ENCODE measurements at regions not wholly inside any gene's neighbourhood (a gene's known extent, or its start where the extent isn't known, plus 50 kb on each side); places are given as distances from the start of the nearest gene placed in this dataset.
"Not testable (repeated sequence)": the region's sequence is repeated elsewhere in the genome, so short reads cannot be mapped to it uniquely, and the experiment has no call there.

DNA sequence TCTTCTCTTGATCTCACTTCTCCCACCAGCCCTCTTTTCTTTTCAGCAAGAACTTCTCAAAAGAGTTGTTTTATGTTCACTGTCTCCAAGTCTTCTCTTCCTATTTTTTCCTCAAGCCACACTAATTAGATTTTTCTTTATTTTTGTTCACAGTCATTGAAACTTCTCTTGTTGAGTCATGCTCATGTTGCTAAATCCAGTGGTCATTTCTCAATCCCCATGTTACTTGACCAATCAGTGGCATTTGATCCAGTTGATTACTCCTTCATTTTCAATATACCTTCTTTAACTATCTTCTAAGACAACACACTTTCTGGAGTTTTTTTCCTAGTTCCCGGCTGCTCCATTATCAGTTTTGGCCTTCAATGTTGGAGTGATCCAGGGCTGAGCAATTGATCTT lies 103.1 kb upstream of the LSM6 start:
- DNase-seq: no peak

DNA sequence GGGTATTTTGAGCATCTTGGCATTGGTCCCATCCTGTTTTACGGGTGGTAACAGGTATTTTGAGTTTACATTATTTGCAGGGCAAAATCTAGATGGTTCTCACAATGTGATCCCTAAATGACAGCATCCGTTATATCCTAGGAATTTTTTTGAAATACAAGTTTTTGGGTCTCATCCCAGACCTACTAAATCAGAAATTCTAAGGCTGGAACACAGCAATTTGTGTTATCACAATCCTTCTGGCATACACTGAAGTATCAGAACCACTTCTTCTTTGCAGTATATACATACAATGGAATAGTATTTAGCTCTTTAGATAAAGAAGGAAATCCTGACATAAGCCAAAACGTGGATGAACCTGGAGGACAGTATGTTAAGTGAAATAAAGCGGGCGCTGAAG lies 104.1 kb upstream of the LSM6 start:
- DNase-seq: no peak

DNA sequence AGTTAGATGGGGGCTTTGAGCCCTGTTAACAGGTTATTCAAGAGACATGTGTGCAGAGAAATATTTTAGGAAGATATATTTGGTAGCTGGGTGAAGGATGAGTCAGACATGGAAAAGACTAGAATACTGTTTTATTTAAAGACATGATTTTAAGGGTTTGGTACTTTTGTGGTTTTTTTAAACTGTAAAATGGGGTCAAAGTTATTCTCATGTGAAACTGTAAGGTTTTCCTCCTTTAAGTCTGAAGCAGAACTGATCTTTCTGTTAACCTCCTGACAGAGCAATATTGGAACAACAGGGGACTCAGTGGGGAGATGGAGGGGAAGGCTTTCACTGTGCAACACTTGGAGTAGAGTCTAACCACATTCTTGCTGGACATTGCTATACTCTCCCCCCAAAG lies 112.4 kb upstream of the LSM6 start:
- no peak for DNase-seq

DNA sequence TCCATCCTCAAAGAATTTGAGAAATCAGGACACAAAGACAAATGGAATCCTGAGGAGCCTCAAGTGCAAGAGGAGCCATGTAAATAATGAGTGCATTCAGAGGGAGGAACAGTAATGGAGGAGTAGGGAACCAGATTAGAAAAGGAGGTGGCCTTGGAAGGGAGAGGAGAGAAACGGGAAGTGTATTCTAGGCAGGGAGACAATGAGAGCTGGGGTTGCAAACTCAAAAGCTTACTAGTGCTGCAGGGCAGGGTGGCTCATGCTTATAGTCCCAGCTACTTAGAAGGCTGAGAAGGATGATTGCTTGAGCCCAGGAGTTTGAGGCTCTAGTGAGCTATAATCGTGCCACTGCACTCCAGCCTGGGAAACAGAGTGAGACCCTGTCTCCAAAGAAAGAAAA lies 113.2 kb upstream of the LSM6 start:
- DNase-seq: no peak

DNA sequence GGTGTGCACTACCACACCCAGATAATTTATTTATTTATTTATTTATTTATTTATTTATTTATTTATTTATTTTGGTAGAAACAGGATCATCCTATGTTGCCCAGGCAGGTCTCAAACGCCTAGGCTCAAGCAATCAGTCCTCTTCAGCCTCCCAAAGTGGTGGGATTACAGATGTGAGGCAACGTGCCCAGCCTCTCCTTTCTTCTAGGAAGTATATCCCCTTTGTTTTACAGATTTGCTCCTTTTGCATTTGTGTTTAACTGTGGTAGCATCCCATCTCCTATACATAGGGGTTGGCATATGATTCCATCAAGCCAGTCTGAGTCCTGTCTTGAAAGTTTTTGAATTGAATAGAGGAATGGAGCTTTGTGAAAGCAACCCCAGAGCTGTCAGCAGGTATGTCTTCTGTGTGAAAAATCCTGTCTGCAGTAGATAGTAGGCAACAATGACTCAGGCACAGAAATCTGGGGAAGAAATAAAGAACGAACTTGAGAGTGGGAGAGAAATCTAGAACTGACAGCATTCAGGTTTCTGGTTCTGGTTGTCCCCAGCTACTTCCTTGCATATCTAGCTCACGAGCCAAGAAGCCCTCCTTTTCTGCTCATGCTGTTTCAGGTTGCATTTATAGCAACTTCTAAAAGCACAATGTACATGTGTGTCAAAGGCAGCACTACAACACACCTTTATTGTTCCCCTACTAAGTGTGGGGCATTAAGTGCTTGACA lies 113.7 kb upstream of the LSM6 start:
- no peak for DNase-seq

DNA sequence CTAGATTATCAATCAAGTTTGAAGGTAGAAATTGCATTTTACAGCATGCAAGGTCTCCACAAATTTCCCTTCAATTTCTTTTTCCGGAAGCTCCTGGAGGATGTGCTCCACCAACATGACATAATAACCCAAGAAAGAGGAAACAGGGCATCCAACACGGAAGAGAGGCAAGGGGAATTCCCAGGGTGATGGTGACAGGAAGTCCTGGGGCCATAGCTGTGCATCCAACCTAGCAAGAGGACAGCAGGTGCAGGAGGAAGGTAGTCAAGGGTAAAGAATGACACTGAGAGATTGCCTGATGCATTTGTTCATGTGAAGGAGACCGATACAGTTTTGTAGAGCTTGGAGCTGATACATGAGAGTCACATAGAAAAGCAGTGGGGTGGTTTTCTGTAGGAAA lies 115.7 kb upstream of the LSM6 start:
- DNase-seq: peak; percentile 5 to 78

DNA sequence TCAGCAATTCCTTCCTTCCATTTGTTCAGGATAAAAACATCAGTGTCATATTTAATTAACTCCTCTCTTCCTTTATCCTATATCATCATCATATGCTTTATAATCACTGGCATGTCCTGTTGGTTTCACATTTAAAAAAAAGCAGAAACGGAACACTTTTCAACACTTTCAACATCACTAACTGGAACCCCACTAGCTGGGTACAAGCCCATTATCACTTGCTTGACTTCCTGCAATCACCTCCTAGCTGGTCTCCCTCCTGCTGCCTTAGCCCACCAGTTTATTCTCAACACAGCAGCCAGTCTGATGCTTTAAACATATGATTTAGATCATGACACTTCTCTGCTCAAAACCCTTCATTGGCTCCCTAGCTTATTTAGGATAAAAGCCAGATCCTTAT lies 116.4 kb upstream of the LSM6 start:
- peak in 1 of 2 donors; percentile 16 for DNase-seq

DNA sequence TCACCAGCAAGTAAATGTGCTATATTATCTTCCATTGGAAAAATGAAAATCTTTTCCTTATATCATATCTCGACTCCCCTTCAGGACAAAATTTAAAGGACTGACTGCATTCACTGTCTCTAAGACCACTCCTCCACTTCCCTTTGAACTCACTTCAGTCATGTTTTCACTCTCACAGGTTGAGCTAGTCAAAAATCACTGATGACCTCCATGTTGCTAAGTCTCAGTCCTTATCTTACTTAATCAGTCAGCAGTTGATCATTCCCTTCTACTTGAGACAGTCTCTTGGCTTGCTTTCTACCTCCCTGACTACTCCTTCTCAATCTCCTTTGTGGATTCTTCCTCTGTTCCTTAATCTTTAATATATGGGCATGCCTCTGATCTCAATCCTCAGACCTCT lies 117.0 kb upstream of the LSM6 start:
- DNase-seq: no peak

DNA sequence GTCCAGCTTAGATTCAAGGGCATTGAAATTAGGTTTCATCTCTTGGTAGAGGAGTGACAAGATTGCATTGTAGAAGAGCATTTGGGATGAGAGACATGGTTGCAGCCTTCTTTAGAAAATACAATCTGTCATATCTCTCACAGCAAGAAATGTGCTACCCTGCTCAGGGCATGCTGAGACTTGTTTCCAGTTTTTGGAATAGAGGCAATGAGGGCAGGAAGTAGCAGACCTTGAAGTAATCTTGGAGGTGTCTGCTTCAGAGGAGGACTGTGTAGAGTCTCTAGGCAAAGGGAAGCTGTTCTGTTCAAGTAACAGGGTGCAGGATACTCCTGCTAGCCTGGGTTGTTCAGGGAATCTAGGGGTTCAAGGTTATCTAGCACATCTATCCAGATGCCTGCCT lies 116.1 kb upstream of the ZNF827 start:
- no peak for DNase-seq

DNA sequence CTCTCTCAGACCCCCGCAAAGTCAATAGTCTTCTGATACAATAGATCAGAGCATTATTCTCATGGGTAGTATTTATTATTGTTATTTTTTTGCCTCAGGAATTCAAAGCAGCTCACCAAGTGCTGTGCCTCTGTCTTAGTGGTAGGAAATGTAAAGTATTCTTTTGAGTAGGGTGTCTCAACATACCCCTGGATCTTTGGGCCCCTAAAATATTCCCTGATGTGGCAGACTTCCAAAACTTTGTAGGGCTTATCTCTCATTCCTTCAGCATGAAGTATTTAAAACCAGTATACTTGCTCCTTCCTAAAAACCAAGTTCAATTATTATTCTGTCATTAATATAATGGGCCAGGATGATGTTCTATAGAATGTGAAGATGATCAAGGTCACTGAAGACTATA lies 115.3 kb upstream of the ZNF827 start:
- no peak for DNase-seq

DNA sequence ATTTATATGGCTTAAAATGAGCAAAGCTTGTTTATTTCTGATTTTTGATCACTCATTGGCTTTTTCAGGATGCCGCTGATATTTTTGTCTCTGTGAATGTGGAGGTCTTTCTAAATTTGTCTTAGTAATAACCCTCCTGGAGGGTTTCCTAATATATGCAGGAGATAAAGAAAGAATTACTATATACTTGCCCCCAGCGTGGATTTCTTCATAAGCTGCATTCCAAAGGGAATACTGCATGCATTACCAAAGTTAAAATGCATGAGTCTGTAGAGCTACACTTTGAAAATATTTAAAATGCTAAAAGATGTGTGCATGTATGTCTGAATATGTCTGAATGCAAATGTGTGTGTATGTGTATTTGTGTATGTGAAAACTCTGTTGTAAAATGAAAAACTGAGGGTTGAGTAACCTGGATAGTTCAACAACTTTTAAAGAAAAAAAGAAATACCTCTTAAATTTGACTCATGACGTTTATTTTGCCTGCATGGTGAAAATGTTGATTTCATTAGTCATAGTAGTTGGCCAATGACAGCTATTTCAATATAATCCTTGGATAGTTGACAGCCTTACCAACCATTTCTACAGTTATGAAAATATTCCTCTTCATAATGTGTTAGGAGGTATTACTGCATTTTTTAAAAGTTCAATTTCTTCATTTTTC lies 113.2 kb upstream of the ZNF827 start:
- no peak for DNase-seq

DNA sequence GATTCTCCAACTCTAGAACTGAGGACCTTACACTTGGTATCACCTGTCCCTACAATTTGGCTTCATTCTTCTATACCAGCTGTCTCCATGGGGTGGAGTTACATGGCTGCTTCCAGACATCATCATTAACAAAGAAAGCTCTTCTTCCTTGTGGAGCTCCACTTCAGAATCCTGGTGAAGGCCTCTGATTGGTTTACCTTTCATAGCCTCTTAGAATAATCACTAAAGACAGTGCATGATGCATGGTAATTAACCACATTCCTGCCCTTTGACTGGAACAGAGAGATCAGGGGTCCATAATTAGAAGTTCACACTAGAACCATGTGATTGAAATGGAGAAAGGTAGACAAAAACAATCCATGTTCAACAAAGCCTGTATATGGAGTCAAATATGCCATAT lies 112.6 kb upstream of the ZNF827 start:
- DNase-seq: no peak

DNA sequence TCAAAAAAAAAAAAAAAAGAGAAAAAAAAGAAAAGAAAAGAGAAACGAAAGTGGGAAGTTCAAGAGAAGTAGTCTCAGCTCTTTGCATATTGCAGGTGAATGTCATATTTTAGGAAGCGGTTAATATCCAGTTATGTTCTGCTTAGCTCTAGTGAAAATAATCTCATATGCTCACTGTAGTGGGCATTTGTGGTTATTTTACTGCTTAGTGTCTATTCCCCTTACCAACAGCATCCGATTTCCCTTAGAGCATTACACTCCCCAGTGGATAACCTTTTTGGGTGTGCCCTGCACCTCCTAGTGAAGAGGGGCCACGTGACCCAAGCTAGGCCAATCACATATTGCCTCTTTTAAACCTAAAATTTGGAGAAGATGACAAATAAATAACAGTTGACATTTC lies 111.2 kb upstream of the ZNF827 start:
- DNase-seq: peak in 1 of 2 donors; percentile 16

DNA sequence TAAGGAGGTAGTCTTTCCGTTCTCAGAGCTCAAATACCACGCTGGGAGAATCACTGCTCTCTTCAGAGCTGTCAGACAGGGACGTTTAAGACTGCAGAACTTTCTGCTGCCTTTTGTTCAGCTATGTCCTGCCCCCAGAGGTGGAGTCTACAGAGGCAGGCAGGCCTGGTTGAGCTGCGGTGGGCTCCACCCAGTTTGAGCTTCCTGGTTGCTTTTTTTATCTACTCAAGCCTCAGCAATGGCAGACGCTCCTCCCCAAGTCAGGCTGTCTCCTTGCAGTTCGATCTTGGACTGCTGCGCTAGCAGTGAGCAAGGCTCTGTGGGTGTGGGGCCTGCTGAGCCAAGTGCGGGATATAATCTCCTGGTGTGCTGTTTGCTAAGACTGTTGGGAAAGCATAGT lies 109.1 kb upstream of the ZNF827 start:
- DNase-seq: not testable (repeated sequence)

DNA sequence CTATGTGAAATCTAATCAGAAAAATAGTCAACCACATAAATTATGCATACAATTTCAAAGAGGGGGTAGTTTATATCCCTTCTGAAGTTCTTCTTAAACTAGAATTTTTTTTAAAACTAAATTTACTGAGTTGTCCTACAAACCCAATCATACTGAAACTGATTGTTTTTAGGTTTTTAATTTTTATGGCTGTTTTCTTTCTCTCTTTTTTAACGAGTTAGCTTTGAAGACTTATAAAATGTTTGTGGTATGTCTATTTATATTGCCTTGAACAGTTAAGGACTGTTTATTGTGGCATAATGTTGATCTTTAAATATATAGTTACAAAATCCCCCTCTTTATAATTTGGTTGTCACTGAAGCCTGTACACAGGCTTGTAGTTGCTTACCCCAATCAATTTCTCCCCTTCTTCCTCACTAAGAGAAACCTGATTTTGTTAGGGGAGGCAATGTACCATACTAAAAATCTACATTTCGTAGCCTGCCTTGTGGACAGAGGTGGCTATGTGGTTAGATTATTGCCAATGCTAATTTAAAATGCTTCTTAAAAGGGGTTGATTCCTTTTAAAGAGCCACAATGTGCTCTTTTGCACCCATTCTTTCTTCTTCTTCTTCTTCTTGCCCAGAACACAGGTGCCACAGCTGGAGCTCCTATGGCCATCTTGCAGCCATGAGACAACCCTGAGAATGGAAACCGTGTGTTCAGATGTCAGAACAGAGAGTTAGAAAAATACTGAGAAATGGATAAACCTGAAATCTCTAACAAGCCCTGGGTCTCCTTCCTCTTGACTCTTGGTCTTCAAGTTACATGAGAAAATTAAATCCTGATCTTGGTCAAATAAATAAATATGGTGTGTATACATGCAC lies 102.7 kb upstream of the ZNF827 start:
- no peak for DNase-seq

DNA sequence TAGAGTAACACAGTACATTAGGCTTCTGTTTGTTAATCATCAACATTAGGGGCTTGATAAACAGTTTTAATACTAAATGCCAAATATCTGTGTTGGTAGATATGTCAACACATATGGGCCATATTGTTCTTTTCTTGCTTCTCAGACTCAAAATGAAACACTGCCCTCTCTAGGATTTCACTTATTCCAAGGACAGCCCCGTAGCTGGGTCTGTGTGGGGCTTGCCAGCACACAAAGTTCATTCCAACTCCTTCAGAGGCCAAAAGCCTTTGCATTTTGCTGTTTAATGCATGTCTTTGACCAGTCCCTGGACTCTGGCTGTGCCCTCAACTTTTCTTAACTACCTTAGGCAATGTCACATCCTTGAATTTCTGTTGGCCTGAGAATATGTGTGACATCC lies 102.0 kb upstream of the ZNF827 start:
- no peak for DNase-seq

DNA sequence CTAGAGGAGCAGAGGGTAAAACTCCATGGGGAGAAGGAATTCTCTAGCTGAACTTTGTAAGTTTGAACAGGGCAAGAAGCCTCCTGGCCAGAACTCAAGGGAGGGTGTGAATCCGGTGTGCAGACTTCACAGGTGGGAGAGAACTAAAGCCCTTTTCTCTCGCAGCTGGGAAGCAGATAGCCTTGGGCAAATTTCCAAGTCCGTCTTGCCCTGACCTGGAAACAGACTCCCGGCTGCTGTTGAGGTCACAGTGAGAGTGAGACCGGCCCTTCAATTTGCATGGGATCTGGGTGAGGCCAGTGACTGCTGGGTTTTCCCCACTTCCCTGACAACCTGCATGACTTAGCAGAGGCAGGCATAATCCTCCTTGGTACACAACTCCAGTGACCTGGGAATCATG lies 94.5 kb upstream of the ZNF827 start:
- DNase-seq: no peak

DNA sequence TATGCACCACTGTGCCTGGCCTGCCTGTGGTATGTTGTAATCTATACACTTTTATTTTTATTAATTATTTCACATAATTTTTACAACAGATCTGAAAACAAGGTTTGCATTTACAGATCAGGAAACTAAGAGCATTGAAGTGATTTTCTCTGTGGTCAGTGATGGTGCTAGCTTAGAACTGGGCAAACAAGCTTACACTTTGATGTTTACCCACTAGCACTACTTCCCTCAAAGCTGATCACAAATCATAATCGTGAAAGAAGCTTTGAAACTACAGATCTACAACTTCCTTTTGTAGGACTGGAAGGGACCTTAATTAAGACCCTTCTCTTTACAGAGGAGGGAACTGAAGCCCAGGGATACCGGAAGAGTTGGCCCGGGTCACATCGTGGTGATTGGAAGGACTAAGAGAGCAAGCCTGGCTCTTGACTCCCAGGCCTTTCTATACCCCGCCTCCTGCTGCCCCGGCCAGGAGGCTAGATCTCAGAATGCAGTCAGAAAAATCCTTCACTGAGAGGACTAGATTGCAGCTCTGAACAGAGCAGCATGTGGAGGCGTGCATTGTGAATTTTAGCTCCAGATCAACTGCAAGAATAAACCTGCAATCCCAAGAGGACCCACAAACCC lies 93.7 kb upstream of the ZNF827 start:
- no peak for DNase-seq

DNA sequence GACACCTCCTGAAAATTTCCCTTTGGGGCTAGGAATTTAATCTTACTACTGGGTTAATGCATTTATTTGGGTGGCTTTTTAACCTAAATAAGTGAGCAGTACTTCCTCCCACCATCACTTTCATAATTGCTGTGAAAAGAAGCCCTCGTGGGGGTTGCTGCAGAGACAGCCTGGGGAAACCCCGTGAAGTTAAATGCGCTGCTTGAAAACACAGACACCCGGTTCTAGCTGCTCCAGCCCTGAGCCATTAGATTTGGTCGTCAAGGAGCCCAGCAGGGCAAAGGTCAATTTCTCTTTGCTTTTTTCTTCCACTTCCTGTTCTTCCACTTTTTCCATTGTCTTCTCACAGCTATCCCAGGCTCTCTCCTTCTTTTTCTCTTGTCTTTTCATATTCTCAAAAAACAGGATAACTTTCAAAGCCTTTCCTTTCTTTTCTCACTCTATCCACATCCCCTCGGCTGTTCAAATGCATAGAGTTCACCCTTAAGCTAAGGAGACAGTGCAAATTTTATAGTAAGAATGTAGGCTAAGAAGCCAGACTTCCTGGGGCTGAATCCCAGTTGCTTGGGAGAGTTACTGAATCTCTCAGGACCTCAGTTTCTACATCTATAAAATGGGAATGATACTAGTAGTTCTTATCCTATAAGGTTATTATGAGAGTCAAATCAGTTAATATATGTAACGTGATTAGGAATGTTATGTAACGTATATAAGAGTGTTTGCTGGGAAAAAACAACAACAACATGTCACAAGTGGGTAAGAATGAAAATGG lies 91.5 kb upstream of the ZNF827 start:
- DNase-seq: peak in 1 of 2 donors; percentile 59

DNA sequence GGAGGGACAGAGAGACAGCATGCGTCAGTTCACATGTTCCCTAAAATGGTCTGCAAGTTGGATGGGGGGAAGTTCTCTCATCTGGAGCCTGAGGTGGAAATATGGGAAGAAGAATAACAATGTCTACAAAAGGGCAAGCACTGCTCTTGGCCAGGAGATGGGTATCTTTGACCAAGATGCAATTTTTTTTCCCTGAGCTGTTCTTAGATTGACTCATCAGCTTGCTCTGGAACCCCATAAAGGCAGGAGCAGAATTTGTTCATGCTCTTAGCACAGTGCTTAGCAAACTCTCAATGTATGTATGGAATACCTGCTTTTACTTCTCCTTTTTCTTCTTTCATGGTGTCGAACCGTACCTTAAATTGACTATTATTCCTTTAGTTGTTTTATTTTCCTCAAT lies 90.5 kb upstream of the ZNF827 start:
- DNase-seq: no peak

DNA sequence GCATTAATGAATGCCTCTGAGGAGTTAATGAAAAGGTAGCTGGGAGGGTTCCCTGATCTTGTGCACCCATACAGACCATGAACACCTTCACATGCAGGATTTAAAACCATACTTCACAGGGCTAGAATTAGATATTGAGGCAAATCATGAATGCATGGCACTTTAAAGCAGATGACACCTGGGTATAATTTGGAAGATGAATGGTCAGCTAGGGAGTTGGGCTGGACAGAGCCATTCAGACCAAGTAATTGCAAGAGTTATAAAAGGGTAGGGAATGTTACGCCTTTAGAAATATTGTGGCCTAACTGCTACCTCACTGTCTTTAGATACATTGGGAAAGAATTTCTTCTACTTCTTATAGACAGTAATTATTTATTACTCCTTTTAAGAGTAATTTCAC lies 89.1 kb upstream of the ZNF827 start:
- DNase-seq: no peak

DNA sequence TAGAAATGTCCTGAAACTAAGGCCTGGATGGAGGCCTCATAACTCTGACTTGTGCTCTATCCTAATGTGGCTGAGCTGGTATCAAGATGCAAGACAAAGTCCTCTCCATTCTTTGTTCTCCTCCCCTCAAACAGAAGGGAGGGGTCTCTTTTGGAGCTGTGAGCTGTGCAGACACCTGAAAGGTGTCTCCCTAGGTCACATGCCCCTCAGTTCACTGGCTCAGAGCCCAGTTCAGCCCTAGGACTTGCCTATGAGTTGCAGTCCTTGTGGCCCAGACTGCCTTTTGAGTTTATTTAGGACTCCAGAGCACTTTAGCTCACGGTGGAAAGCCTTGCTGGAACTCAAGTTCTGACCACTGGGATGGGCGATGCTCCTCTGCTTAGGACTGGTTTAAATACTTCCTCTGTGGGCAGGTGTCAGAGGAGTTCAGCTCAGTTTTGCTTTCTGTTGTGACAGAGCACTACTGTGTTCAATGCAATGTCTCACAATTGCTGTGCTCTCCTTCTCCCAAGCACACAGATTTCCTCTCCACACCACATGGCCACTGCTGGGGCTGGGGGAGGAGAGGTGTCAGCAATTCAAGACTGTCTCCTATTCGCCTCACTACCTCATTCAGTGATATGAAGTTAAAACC lies 84.8 kb upstream of the ZNF827 start:
- no peak for DNase-seq

Measured in CD4-positive, alpha-beta T cell treated with Interleukin-4 for 1 hour (primary cell).